ENCODE measurements at regions not wholly inside any gene's neighbourhood (a gene's known extent, or its start where the extent isn't known, plus 50 kb on each side); places are given as distances from the start of the nearest gene placed in this dataset.

DNA sequence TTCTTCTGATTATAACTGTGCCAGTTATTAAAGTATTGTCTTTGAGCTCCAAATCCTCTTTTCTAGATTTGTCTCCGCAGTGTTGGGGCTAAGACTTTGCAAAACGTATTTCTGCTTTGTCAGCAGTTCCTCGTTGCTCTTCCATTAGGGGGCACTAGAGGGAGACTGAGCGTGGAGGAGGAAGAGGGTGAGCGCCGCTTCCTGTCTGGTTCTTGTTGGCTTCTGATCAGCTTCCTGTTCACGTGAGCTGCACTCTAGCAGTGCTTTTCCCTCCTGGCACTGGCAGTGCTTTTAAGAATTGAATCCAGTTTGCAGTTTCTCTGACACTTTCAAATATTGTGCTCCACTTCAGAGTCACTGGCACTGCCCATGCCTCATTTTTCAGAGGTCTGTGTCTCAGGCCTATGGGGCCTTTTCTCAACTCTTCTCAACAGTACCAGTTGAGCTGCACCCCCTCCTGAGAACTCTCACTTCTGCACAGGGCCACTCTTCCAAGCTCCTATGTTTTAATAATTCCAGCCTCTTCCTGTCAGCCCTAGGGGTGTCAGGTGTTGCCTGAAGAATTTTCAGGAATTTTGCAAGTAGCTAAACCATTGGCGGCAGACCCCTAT is 54.4 kb upstream of the LCORL start:
- DNase-seq (ENCODE audit: low read depth): no peak

DNA sequence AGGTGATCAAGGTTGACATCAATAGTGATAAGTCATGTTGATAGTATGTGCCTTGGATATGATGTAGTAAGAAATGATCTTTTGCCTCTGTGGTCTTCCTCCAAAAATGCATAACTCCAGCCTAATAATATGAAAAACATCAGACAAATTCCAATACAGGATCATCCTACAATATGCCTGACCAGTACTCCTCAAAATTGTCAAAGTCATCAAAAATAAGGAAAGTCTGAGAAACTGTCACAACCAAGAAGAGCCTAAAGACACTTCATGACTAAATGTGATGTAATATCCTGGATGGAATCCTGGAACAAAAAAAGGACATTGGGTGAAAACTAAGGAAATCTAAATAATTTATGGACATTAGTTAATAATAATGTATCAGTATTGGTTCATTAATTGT is 50.3 kb upstream of the LCORL start:
- no peak for DNase-seq (ENCODE audit: low read depth)
